NCI-H2107 treated with DMSO at 0.1 percent for 48 hours (cell line): ENCODE measurements at regions not wholly inside any gene's neighbourhood (a gene's known extent, or its start where the extent isn't known, plus 50 kb on each side); places are given as distances from the start of the nearest gene placed in this dataset.
"Not testable (repeated sequence)": the region's sequence is repeated elsewhere in the genome, so short reads cannot be mapped to it uniquely, and the experiment has no call there.

Experiments used
- DNase-seq: peaks from one replicate; lab custom pipeline; 2025; ENCODE audit not compliant: unreplicated experiment; lab: John Stamatoyannopoulos, UW

- no peak for DNase-seq
These were observed 269.8 kb downstream of the BCAT1 start for GRCh38 chr12:24679126-24679525.

- no peak for DNase-seq
These were observed 270.5 kb downstream of the BCAT1 start for GRCh38 chr12:24678436-24678835.

- no peak for DNase-seq
These were observed 280.3 kb downstream of the BCAT1 start for GRCh38 chr12:24668563-24668962.

GRCh38 chr12:24664161-24664880 lies 284.6 kb downstream of the BCAT1 start:
- no peak for DNase-seq

GRCh38 chr12:24661657-24662096 lies 287.2 kb downstream of the BCAT1 start:
- no peak for DNase-seq

- no peak for DNase-seq
These were observed 289.9 kb downstream of the BCAT1 start for GRCh38 chr12:24659016-24659415.

- not testable (repeated sequence) for DNase-seq
These were observed 294.6 kb downstream of the BCAT1 start for GRCh38 chr12:24654344-24654743.

- no peak for DNase-seq
These were observed 299.3 kb downstream of the BCAT1 start for GRCh38 chr12:24649634-24650033.

GRCh38 chr12:24649209-24649608 lies 299.7 kb downstream of the BCAT1 start:
- DNase-seq = no peak

GRCh38 chr12:24645254-24645653 lies 303.6 kb downstream of the BCAT1 start:
- no peak for DNase-seq

GRCh38 chr12:24643120-24644119 lies 305.5 kb downstream of the BCAT1 start:
- no peak for DNase-seq

- no peak for DNase-seq
These were observed 309.3 kb downstream of the BCAT1 start for GRCh38 chr12:24639641-24640040.

GRCh38 chr12:24632466-24632865 lies 316.4 kb downstream of the BCAT1 start:
- no peak for DNase-seq

GRCh38 chr12:24631676-24632426 lies 317.1 kb downstream of the BCAT1 start:
- no peak for DNase-seq

GRCh38 chr12:24630856-24631255 lies 318.0 kb downstream of the BCAT1 start:
- no peak for DNase-seq

- DNase-seq = no peak
These were observed 318.5 kb downstream of the BCAT1 start for GRCh38 chr12:24630446-24630845.

GRCh38 chr12:24625103-24625502 lies 323.8 kb downstream of the BCAT1 start:
- DNase-seq = no peak

GRCh38 chr12:24619954-24620353 lies 328.9 kb downstream of the BCAT1 start:
- DNase-seq = not testable (repeated sequence)

GRCh38 chr12:24617471-24617870 lies 331.4 kb downstream of the BCAT1 start:
- DNase-seq = no peak

- DNase-seq = no peak
These were observed 332.9 kb downstream of the BCAT1 start for GRCh38 chr12:24615967-24616411.

- DNase-seq = no peak
These were observed 340.1 kb downstream of the BCAT1 start for GRCh38 chr12:24608637-24609285.
